ENCODE measurements at regions not wholly inside any gene's neighbourhood (a gene's known extent, or its start where the extent isn't known, plus 50 kb on each side); places are given as distances from the start of the nearest gene placed in this dataset.
"Not testable (repeated sequence)": the region's sequence is repeated elsewhere in the genome, so short reads cannot be mapped to it uniquely, and the experiment has no call there.

- no peak for TF ChIP-seq CTCF (IDR thresholded peaks at IDR 0.05; ENCODE audit: unreplicated experiment)
- Mint-ChIP-seq H3K27ac (no peak overlapping the region), H3K27me3 (no peaks in the 10 kb centered on the region), H3K4me1 (ENCODE audit: low read depth) (peaks cover 10% of the 10 kb centered on the region), H3K4me3 (ENCODE audit: low read depth) (no peak overlapping the region), H3K36me3 (ENCODE audit: insufficient read depth) (peaks cover 7% of the 10 kb centered on the region), H3K9me3 (ENCODE audit: low read depth) (peaks cover 10% of the 10 kb centered on the region)
- DNase-seq (ENCODE audit: low spot score, unreplicated experiment), result no peak
These were observed 120.1 kb upstream of the SPATA12 start for GRCh38 chr3:56940321-56940720.

- no peaks in the 10 kb centered on the region for H3K27me3 Mint-ChIP-seq
- TF ChIP-seq CTCF (IDR thresholded peaks at IDR 0.05; ENCODE audit: unreplicated experiment), result no peak
- no peak overlapping the region for H3K4me3 Mint-ChIP-seq (ENCODE audit: low read depth)
- H3K27ac Mint-ChIP-seq, result no peak overlapping the region
- H3K4me1 Mint-ChIP-seq (ENCODE audit: low read depth), result peaks cover 10% of the 10 kb centered on the region
- no peak for DNase-seq (ENCODE audit: low spot score, unreplicated experiment)
- H3K36me3 Mint-ChIP-seq (ENCODE audit: insufficient read depth), result peaks cover 5% of the 10 kb centered on the region
- peaks cover 8% of the 10 kb centered on the region for H3K9me3 Mint-ChIP-seq (ENCODE audit: low read depth)
These were observed 120.6 kb upstream of the SPATA12 start for GRCh38 chr3:56939834-56940233.

- no peaks in the 10 kb centered on the region for H3K27me3 Mint-ChIP-seq
- no peak overlapping the region for H3K27ac Mint-ChIP-seq
- DNase-seq (ENCODE audit: low spot score, unreplicated experiment), result no peak
- no peak for TF ChIP-seq CTCF (IDR thresholded peaks at IDR 0.05; ENCODE audit: unreplicated experiment)
- H3K4me1 Mint-ChIP-seq (ENCODE audit: low read depth), result peaks cover 10% of the 10 kb centered on the region
- no peak overlapping the region for H3K4me3 Mint-ChIP-seq (ENCODE audit: low read depth)
- H3K36me3 Mint-ChIP-seq (ENCODE audit: insufficient read depth), result peaks cover 5% of the 10 kb centered on the region
- peaks cover 8% of the 10 kb centered on the region for H3K9me3 Mint-ChIP-seq (ENCODE audit: low read depth)
These were observed 121.9 kb upstream of the SPATA12 start for GRCh38 chr3:56938530-56938929.

- Mint-ChIP-seq H3K4me1 (ENCODE audit: low read depth) (peaks cover 8% of the 10 kb centered on the region), H3K27me3 (no peaks in the 10 kb centered on the region), H3K9me3 (ENCODE audit: low read depth) (peaks cover 8% of the 10 kb centered on the region), H3K36me3 (ENCODE audit: insufficient read depth) (peaks cover 5% of the 10 kb centered on the region), H3K27ac (no peak overlapping the region), H3K4me3 (ENCODE audit: low read depth) (no peak overlapping the region)
- DNase-seq (ENCODE audit: low spot score, unreplicated experiment), result no peak
- TF ChIP-seq CTCF (IDR thresholded peaks at IDR 0.05; ENCODE audit: unreplicated experiment), result no peak
These were observed 122.9 kb upstream of the SPATA12 start for GRCh38 chr3:56937580-56937979.

GRCh38 chr3:56935811-56936210 is 124.7 kb upstream of the SPATA12 start:
- H3K36me3 Mint-ChIP-seq (ENCODE audit: insufficient read depth), result peaks cover 5% of the 10 kb centered on the region
- no peak for DNase-seq (ENCODE audit: low spot score, unreplicated experiment)
- peaks cover 6% of the 10 kb centered on the region for H3K4me1 Mint-ChIP-seq (ENCODE audit: low read depth)
- H3K9me3 Mint-ChIP-seq (ENCODE audit: low read depth), result peaks cover 8% of the 10 kb centered on the region
- no peaks in the 10 kb centered on the region for H3K27me3 Mint-ChIP-seq
- TF ChIP-seq CTCF (IDR thresholded peaks at IDR 0.05; ENCODE audit: unreplicated experiment), result no peak
- no peak overlapping the region for H3K27ac Mint-ChIP-seq
- H3K4me3 Mint-ChIP-seq (ENCODE audit: low read depth), result no peak overlapping the region

GRCh38 chr3:56934481-56934880 is 126.0 kb upstream of the SPATA12 start:
- not testable (repeated sequence) for H3K27me3 Mint-ChIP-seq; H3K36me3 Mint-ChIP-seq (ENCODE audit: insufficient read depth); H3K27ac Mint-ChIP-seq; DNase-seq (ENCODE audit: low spot score, unreplicated experiment); H3K9me3 Mint-ChIP-seq (ENCODE audit: low read depth); H3K4me3 Mint-ChIP-seq (ENCODE audit: low read depth); H3K4me1 Mint-ChIP-seq (ENCODE audit: low read depth)
